ENCODE measurements at regions not wholly inside any gene's neighbourhood (a gene's known extent, or its start where the extent isn't known, plus 50 kb on each side); places are given as distances from the start of the nearest gene placed in this dataset.

DNA sequence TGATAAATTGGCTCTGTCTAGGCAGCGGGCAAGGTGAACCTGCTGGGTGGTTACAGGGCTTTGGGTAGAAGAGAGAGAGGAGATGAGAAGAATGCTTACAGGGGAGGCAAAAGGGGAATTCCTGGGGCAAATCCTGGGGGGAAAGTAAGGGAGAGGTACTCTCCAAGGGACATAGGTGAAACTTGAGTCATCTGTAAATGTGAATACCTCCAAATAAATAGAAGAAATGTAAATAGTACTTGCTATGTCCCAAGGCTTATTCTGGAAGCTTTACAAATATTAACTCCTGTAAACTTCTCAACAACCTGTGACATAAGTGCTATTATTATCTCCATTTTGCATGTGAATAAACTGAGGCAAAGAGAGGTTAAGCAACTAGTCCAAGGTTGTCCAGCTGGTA, 57.7 kb upstream of the CDK13 start:
- TF ChIP-seq, protein P1, sequence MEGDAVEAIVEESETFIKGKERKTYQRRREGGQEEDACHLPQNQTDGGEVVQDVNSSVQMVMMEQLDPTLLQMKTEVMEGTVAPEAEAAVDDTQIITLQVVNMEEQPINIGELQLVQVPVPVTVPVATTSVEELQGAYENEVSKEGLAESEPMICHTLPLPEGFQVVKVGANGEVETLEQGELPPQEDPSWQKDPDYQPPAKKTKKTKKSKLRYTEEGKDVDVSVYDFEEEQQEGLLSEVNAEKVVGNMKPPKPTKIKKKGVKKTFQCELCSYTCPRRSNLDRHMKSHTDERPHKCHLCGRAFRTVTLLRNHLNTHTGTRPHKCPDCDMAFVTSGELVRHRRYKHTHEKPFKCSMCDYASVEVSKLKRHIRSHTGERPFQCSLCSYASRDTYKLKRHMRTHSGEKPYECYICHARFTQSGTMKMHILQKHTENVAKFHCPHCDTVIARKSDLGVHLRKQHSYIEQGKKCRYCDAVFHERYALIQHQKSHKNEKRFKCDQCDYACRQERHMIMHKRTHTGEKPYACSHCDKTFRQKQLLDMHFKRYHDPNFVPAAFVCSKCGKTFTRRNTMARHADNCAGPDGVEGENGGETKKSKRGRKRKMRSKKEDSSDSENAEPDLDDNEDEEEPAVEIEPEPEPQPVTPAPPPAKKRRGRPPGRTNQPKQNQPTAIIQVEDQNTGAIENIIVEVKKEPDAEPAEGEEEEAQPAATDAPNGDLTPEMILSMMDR (conservative IDR thresholded peaks at IDR 0.05) = no peak
- TF ChIP-seq ZFX (IDR thresholded peaks at IDR 0.05) = no peak

All from C4-2B (cell line).